Activated CD8-positive, alpha-beta memory T cell treated with anti-CD3 and anti-CD28 coated beads, Interleukin-2, amount 10 ng/mL, durations not matched to agents 7 days and 5 days (primary cell): ENCODE measurements at regions not wholly inside any gene's neighbourhood (a gene's known extent, or its start where the extent isn't known, plus 50 kb on each side); places are given as distances from the start of the nearest gene placed in this dataset.

ENCODE experiments used
- ATAC-seq: fragments of 150-1000 bp; cut with Tn5 transposase; one replicate; pipeline ENCODE4 v1.10.0; 2021; ENCODE audit warnings: moderate library complexity
- CTCF ChIA-PET: fragments of 350-600 bp; sonication (Branson Sonifier 250); formaldehyde crosslinking; loops from one replicate; lab custom pipeline; 2021; ENCODE audit warnings: antibody characterized with exemption; lab: Charles Lee
- DNase-seq: peaks from one replicate; pipeline ENCODE4 v3.0.0-alpha.2; 2020
- H3K27ac Mint-ChIP-seq: one replicate; pipeline ENCODE4 v1.8.0; 2021; ENCODE audit warnings: mild to moderate bottlenecking, mixed read lengths
- H3K27me3 Mint-ChIP-seq: one replicate; pipeline ENCODE4 v1.8.0; 2021; ENCODE audit warnings: mixed read lengths
- H3K36me3 Mint-ChIP-seq: one replicate; pipeline ENCODE4 v1.8.0; 2021; ENCODE audit warnings: mild to moderate bottlenecking, mixed read lengths
- H3K4me1 Mint-ChIP-seq: one replicate; pipeline ENCODE4 v1.8.0; 2021; ENCODE audit warnings: mixed read lengths
- H3K4me3 Mint-ChIP-seq: one replicate; pipeline ENCODE4 v1.8.0; 2021; ENCODE audit warnings: mild to moderate bottlenecking, moderate library complexity, mixed read lengths
- H3K9me3 Mint-ChIP-seq: one replicate; pipeline ENCODE4 v1.8.0; 2022; ENCODE audit warnings: low read depth, mixed read lengths

DNA sequence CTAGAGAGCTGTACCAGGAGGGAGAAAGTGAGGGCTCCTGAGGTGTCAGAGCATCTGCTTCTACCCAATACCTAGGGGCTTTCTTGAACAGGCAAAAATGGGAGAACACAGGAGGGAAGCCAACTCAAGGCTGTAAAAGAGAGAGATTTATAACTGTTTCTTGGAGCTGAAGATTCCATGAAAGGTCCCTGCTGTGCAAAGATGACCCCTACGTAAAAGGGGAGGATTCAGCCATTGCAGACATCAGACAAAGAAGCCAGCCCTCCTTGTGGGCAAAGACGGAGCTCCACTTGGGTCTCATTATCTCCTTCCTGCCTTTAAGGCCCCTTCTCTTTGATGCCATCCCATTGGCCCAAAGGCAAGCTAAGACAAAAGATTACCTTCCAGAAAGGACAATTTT lies 524.1 kb upstream of the CAMK1G start:
- no peak for DNase-seq
- Mint-ChIP-seq H3K27ac (no peak overlapping the region), H3K27me3 (no peaks in the 10 kb centered on the region), H3K36me3 (no peaks in the 10 kb centered on the region), H3K4me1 (no peaks in the 10 kb centered on the region), H3K9me3 (no peaks in the 10 kb centered on the region), H3K4me3 (no peak overlapping the region)
- ATAC-seq, result no peak
- CTCF ChIA-PET, result no interaction called here

DNA sequence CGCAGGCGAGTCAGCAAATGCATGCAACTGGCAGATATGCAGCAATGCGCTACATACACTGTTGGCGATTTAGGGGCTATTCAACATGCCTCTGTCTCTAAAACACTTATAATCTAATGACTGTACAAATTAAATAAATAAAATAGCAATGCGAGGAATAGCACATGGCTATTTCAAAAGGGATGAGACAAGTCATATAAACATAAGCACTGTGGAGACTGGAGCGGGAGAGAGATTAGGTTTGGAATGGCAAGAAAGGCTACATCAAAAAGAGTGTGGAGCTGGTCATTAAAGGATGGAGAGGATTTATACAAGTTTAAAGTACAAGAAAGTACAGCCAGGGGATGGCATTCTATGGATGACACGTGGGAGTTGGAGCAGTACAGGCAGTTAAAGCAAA lies 523.5 kb upstream of the CAMK1G start:
- Mint-ChIP-seq H3K27ac (no peak overlapping the region), H3K9me3 (no peaks in the 10 kb centered on the region), H3K36me3 (no peaks in the 10 kb centered on the region), H3K27me3 (no peaks in the 10 kb centered on the region), H3K4me1 (no peaks in the 10 kb centered on the region), H3K4me3 (no peak overlapping the region)
- ATAC-seq (no peak), DNase-seq (no peak)
- CTCF ChIA-PET, result no interaction called here

DNA sequence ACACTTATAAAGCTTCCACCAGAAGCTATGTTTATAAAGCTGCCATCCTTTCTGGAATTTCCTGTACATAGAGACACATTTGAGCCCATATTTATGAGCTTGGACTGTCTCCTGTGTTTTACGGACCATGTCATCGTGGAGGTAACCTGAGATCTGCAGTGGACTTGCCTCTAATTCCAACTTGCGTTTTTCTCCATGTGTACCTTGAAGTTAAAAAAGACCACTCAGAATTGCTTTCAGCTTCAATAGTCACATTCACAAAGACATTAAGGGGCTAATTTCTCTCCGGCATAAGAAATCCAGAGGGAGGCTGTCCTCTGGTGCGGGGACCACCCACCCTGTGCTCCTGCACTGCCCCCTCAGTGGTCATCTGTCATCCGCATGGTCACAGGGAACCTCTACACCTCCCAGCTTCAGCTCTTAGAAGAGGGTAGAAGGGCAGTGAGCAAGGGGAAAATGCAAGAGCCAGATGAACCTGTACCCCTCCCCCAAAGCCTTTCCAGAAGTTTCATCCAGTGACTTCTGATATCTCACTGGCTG lies 521.4 kb upstream of the CAMK1G start:
- no peak overlapping the region for H3K4me3 Mint-ChIP-seq
- CTCF ChIA-PET, result no interaction called here
- no peak overlapping the region for H3K27ac Mint-ChIP-seq
- no peak for DNase-seq
- H3K36me3 Mint-ChIP-seq, result no peaks in the 10 kb centered on the region
- no peaks in the 10 kb centered on the region for H3K4me1 Mint-ChIP-seq
- ATAC-seq, result no peak
- no peaks in the 10 kb centered on the region for H3K27me3 Mint-ChIP-seq
- no peaks in the 10 kb centered on the region for H3K9me3 Mint-ChIP-seq

DNA sequence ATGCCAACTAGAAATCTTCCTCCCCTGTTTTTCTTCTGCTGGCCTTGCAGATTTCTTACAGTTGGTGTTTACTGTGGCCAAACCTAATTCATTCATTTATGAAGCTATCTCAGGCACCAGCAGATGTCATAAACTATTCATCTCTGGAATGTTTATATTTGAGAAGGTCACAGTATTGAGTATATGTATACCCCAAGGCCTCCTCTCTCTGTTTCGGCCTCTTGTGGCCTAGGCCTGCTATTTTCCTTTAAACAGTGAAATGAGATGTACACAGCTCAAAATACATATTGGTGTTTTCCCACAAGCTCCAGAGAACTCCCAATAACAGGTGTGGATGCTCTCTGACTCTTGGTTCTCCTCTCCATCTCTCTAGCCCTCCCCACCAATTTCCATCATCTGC lies 520.7 kb upstream of the CAMK1G start:
- Mint-ChIP-seq H3K4me3 (no peak overlapping the region), H3K36me3 (no peaks in the 10 kb centered on the region), H3K4me1 (no peaks in the 10 kb centered on the region), H3K27ac (no peak overlapping the region), H3K27me3 (no peaks in the 10 kb centered on the region), H3K9me3 (no peaks in the 10 kb centered on the region)
- CTCF ChIA-PET, result no interaction called here
- no peak for DNase-seq
- ATAC-seq, result no peak

DNA sequence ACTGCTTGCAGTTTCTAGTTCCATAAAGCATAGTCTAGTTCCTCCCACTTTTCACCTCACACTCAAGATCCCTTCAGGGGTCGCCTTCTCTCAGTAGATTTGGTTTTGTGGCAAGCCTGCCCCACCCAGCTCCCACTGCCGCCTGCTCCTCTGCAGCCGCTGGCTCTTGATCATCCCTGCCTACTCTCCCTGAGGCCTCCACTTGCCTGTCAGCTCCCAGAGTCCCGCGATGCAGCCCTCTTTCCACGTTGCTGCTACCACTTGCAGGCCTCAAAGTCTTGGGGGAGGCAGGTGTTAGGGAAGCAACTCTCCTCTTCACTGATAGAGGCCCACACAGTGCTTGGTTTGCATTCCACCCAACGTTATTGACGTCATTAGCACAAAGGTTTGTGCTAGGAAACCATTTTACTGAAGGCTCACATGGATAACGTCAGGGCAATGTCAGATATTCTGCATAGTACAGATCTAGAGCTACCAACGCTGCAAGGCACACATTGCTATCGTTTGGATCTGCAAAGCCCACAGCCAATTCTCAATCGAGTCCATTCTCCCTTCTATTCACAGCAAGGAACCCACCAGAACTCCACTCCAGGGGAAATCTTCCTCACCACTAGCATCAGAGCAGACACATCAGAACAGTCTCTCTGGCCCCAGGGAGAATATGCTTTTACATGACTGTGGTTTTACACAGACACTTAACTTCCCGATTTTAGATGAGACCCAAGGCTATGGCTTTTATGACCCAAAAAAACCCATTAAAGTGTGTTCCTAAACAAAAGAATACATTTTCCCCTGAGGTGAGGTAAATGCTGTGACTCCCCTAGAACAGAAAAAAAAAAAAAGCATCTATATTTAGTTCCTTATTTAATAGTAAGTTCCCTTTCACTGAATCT lies 519.5 kb upstream of the CAMK1G start:
- Mint-ChIP-seq H3K4me1 (no peaks in the 10 kb centered on the region), H3K27ac (no peak overlapping the region), H3K4me3 (no peak overlapping the region), H3K9me3 (no peaks in the 10 kb centered on the region), H3K27me3 (no peaks in the 10 kb centered on the region), H3K36me3 (no peaks in the 10 kb centered on the region)
- CTCF ChIA-PET, result no interaction called here
- ATAC-seq, result no peak
- DNase-seq, result no peak

DNA sequence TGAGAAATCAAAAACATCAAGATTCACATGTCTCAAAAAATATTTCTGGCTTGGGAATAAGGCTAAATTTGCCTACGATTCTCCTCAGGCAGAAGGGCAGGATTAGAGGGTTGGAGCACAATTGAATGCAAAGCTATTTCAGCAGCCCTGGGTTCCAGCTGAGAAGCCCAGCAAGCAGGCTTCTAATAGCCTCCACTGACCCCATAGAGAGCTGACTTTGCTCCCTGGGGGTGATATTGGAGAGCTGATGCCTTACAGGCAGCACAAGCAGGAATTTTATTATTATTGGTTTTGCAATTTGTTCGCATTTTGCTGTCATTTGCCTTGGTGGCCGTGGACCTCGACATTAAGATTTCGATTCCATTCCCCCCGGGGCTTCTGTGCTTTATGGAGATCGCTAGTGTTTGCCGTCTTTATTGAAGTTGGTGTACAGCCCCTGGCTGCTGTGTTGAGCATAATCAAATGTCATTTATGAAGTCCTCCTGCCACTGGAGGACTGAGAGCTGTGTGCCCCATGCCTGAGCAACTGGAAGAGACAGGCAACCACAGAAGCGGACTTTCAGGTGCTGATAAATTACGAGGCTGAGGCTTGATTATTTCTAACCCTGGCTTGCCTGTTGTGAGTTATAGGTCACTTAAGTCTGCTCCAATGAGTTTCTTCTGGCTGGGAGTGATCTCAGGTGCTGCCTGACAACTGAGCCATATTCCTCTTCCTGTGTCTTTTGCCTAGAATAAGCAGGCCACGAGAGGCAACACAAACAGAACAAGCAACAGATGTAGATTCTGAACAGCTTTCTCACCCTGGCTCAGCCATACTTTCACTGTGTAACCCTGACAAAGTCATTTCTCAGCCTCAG lies 518.4 kb upstream of the CAMK1G start:
- no peaks in the 10 kb centered on the region for H3K36me3 Mint-ChIP-seq
- no peak overlapping the region for H3K27ac Mint-ChIP-seq
- ATAC-seq (no peak), DNase-seq (no peak)
- no peaks in the 10 kb centered on the region for H3K4me1 Mint-ChIP-seq
- H3K4me3 Mint-ChIP-seq, result no peak overlapping the region
- no peaks in the 10 kb centered on the region for H3K27me3 Mint-ChIP-seq
- H3K9me3 Mint-ChIP-seq, result no peaks in the 10 kb centered on the region
- CTCF ChIA-PET, result no interaction called here

DNA sequence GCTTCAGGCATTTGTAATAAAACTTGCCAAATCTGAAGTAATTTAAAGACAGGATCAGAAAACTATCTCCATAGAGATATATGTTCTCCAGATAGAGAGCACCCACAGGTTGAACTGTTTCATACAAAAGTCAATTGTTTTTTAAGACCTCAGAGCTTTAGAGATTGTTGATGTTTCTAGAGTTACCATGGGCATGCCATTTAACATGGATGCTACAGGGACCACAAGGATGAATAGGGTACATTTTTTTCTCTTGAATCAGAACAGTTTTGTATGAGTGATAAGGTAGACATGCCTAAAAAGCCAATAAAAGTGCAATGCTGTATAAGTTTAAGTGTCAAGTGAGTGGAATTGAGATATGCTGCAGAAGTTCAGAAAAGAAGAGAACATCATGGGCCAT lies 511.0 kb upstream of the CAMK1G start:
- no peak overlapping the region for H3K27ac Mint-ChIP-seq
- DNase-seq, result no peak
- H3K9me3 Mint-ChIP-seq, result no peaks in the 10 kb centered on the region
- ATAC-seq, result no peak
- H3K27me3 Mint-ChIP-seq, result no peaks in the 10 kb centered on the region
- H3K4me1 Mint-ChIP-seq, result no peaks in the 10 kb centered on the region
- H3K4me3 Mint-ChIP-seq, result no peak overlapping the region
- H3K36me3 Mint-ChIP-seq, result no peaks in the 10 kb centered on the region
- CTCF ChIA-PET, result no interaction called here

DNA sequence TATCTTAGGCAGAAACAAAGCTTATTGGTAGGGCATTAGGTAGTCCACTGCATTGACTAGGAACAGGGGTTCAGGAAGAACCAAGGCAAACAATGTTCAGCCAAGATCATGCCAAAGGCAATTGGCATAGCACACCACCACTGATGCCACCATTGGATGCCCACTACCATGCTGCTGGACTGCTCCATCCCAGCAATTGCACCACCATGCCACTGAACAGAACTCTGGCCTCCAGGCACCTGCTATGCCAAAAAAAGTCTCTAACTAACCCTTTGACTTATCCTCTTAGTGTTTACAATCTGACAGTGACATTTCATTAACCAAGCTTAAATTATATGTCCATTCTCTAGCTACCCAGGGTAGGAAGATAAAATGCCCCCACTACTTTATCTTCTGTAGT lies 509.6 kb upstream of the CAMK1G start:
- CTCF ChIA-PET, result no interaction called here
- Mint-ChIP-seq H3K9me3 (no peaks in the 10 kb centered on the region), H3K4me1 (no peaks in the 10 kb centered on the region), H3K4me3 (no peak overlapping the region), H3K36me3 (no peaks in the 10 kb centered on the region), H3K27ac (no peak overlapping the region), H3K27me3 (no peaks in the 10 kb centered on the region)
- DNase-seq, result no peak
- no peak for ATAC-seq

DNA sequence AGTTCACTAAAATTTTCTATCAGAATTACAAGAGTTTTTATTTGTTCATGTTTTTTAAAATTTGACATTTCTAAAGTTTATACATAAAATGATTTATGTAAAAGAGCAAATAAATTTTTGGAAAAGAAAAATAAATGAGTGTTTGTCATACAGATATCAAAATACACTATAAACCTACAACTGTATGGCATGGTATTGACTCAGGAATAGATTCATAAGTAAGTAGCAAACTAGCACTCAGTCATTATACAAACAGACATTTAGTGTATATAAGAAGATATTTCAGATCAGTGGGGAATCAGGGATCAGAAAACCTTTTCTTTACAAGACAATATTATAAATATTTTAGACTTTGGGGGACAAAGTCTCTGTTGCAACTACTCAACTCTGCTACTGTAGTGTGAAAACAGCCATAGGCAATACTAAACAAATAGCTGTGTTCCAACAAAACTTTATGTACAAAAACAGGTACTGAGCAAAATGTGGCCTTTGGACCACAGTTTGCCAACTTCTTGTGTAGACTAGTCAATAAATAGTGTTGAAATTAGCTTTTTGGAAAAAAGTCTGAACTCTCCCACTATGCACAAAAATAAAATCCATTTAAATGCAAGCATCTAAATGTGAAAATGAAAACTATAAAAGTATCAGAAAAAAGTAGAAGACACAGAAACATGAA lies 508.8 kb upstream of the CAMK1G start:
- no peaks in the 10 kb centered on the region for H3K4me1 Mint-ChIP-seq
- DNase-seq (no peak), ATAC-seq (no peak)
- no peaks in the 10 kb centered on the region for H3K27me3 Mint-ChIP-seq
- H3K9me3 Mint-ChIP-seq, result no peaks in the 10 kb centered on the region
- CTCF ChIA-PET, result no interaction called here
- H3K4me3 Mint-ChIP-seq, result no peak overlapping the region
- no peaks in the 10 kb centered on the region for H3K36me3 Mint-ChIP-seq
- no peak overlapping the region for H3K27ac Mint-ChIP-seq

DNA sequence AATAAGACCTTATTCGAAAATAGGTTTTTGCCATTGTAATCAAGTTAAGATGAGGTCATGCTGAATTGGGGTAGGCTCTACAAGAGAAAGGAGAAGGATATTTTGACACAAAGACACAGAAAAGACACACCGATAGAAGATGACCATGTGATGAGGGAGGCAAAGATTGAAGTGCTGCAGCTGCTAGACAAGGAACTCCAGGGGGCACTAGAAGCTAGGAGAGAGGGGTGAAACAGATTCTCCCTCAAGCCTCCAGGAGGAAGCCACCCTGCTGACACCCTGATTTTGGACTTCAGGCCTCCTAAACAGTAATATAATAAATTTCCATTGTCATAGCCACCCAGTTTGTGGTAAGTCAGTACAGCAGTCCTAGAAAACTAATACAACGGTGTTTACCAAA lies 506.8 kb upstream of the CAMK1G start:
- Mint-ChIP-seq H3K4me1 (no peaks in the 10 kb centered on the region), H3K9me3 (no peaks in the 10 kb centered on the region), H3K36me3 (no peaks in the 10 kb centered on the region), H3K27ac (no peak overlapping the region), H3K4me3 (no peak overlapping the region), H3K27me3 (no peaks in the 10 kb centered on the region)
- CTCF ChIA-PET, result no interaction called here
- DNase-seq, result no peak
- no peak for ATAC-seq

DNA sequence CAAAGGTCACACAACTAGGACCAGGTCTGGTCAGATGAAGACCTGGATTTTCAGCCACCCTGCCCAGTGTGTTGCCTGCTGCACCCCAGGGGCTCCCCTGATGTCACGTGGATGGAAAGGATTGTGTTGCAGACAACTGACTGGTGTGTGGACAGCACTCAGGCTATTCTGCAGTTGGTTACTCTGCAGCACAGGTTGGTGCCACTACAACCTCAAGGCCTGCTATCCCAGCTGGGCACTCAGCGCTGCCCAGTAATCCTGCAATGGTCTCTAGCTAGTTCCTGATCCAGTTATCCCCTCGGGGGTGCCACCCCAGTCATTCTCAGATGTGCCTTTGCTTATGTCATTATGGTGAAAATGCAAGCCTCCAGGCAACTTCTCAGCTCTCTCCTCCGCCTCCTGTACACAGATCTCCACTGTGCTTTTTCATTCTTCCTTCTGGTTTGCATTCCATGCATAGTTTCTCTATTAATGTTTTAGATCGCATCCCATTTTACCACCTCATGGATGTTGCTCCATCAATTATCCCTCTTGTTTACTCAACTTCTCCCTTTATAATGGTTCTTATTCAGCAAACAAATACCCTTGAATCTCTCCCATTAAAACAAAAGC lies 503.2 kb upstream of the CAMK1G start:
- no peaks in the 10 kb centered on the region for H3K4me1 Mint-ChIP-seq
- H3K4me3 Mint-ChIP-seq, result no peak overlapping the region
- no peak for DNase-seq
- H3K27ac Mint-ChIP-seq, result no peak overlapping the region
- no peaks in the 10 kb centered on the region for H3K9me3 Mint-ChIP-seq
- ATAC-seq, result no peak
- CTCF ChIA-PET, result no interaction called here
- no peaks in the 10 kb centered on the region for H3K27me3 Mint-ChIP-seq
- no peaks in the 10 kb centered on the region for H3K36me3 Mint-ChIP-seq

DNA sequence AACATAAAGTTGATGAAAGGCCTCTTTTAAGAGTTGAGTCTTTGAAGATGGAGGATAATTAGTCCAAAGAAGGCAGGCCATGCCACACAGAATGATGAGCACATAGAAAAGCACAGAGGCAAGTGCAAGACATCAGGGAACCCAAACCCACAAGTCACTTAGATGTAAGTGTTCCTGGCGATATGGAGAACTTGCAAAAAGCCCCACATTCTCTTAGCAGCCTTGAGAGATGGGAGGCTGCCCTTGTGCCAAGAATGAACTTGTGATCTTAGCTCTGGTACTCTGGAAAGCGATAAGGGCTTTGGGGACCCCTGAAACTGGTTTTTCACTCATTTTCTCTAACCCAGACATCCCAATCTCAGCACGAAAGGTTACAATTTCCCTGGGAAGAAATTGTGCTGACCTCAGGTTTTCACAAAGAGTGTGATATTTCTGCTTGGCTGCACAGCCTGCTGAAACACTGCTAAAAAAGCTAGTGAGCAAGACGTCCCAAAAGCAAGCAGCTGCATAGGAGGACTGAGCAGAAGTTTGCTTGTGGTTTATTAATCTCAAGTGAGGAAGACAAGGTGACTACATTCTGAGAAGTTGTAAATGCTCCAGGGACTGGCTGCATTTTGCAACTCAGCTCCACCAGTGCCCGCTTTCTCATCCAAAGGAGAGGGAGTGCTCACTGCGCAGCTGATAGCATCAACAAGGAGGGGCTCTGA lies 496.9 kb upstream of the CAMK1G start:
- no peak for DNase-seq
- Mint-ChIP-seq H3K36me3 (no peaks in the 10 kb centered on the region), H3K27ac (no peak overlapping the region), H3K4me1 (no peaks in the 10 kb centered on the region), H3K4me3 (no peak overlapping the region), H3K9me3 (no peaks in the 10 kb centered on the region), H3K27me3 (no peaks in the 10 kb centered on the region)
- no peak for ATAC-seq
- CTCF ChIA-PET, result no interaction called here

DNA sequence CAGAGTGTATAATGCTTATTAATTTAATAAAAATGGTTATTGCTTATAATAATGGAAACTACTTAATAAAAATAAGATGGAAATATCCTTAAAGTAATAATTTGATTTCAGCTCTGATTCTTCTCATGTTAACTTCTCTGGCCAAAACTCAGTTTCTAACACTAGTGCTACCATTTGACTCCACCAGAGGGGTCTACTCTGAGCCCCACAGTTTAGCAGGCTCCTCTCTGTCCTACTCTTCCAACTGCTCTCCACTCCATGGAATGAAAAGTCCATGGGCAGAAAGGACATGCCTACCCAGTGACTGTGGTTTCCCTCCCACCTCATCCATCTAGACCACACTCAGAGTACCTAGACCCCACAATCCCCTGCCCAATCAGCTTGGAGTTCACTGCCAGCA lies 489.1 kb upstream of the CAMK1G start:
- ATAC-seq, result no peak
- Mint-ChIP-seq H3K36me3 (no peaks in the 10 kb centered on the region), H3K4me3 (no peak overlapping the region), H3K27me3 (peaks cover 4% of the 10 kb centered on the region), H3K27ac (no peak overlapping the region), H3K9me3 (no peaks in the 10 kb centered on the region), H3K4me1 (no peaks in the 10 kb centered on the region)
- CTCF ChIA-PET, result no interaction called here
- no peak for DNase-seq
